Subcutaneous abdominal adipose tissue (tissue), 5 donors: ENCODE measurements at regions not wholly inside any gene's neighbourhood (a gene's known extent, or its start where the extent isn't known, plus 50 kb on each side); places are given as distances from the start of the nearest gene placed in this dataset.

Source experiments
- H3K27ac ChIP-seq: one replicate; pipeline ENCODE4 v1.7.0; 2013; ENCODE audit warnings: low read depth, mild to moderate bottlenecking, inconsistent platforms, low read length, moderate library complexity
- H3K27me3 ChIP-seq, 5 donors: one replicate each; pipeline ENCODE4 v1.7.0; 2013; ENCODE audit warnings: low read length in 5 of 5, inconsistent platforms in 1 of 5; ENCODE audit not compliant: control insufficient read depth in 5 of 5, insufficient read depth in 4 of 5
- H3K36me3 ChIP-seq, 5 donors: one replicate each; pipeline ENCODE4 v1.7.0; 2013; ENCODE audit warnings: low read length in 5 of 5; ENCODE audit not compliant: control insufficient read depth in 5 of 5, insufficient read depth in 5 of 5
- H3K4me1 ChIP-seq, 5 donors: one replicate each; pipeline ENCODE4 v1.7.0; 2013; ENCODE audit warnings: low read length in 5 of 5, mild to moderate bottlenecking in 3 of 5, moderate library complexity in 1 of 5; ENCODE audit not compliant: control insufficient read depth in 5 of 5, insufficient read depth in 5 of 5
- H3K4me3 ChIP-seq, 5 donors: one replicate each; pipeline ENCODE4 v1.7.0; 2013; ENCODE audit warnings: low read length in 5 of 5, low read depth in 1 of 5
- H3K9ac ChIP-seq, 5 donors: one replicate each; pipeline ENCODE4 v1.7.0; 2013; ENCODE audit warnings: low read length in 5 of 5, mild to moderate bottlenecking in 4 of 5, moderate library complexity in 3 of 5
- H3K9me3 ChIP-seq, 5 donors: one replicate each; pipeline ENCODE4 v1.7.0; 2013; ENCODE audit warnings: low read length in 5 of 5; ENCODE audit not compliant: control insufficient read depth in 5 of 5
- donor health status: healthy.
- donor health status: healthy.
- donor health status: healthy.
- donor health status: healthy.
- donor health status: healthy.

DNA sequence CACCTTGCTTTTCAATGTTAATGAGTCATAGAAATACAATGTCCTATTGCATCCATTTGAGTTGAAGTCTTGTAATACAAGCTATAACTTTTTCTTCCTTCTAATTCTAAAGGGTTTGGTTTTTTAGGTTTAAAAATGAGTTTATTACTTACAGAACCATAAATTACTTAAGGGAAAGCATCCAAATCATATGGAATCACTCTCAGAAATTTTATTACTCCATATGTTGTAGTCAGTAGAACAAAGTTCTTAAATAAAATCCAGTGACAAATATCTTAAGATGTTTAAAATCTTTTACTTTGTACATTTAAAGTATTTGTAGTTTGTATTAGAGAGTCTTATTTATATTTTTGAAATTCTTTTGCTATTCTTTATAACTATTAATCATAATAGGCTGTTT, 253.2 kb downstream of the IPO8 start:
- no peaks in the 10 kb centered on the region for H3K27me3 ChIP-seq
- no peak overlapping the region for H3K4me3 ChIP-seq
- H3K36me3 ChIP-seq = no peaks in the 10 kb centered on the region
- no peak overlapping the region for H3K9ac ChIP-seq
- peaks cover 0 to 8% (median 2%) of the 10 kb centered on the region in 5 donors for H3K4me1 ChIP-seq
- peaks cover 0 to 3% (median 0%) of the 10 kb centered on the region in 5 donors for H3K9me3 ChIP-seq
- no peak overlapping the region for H3K27ac ChIP-seq

DNA sequence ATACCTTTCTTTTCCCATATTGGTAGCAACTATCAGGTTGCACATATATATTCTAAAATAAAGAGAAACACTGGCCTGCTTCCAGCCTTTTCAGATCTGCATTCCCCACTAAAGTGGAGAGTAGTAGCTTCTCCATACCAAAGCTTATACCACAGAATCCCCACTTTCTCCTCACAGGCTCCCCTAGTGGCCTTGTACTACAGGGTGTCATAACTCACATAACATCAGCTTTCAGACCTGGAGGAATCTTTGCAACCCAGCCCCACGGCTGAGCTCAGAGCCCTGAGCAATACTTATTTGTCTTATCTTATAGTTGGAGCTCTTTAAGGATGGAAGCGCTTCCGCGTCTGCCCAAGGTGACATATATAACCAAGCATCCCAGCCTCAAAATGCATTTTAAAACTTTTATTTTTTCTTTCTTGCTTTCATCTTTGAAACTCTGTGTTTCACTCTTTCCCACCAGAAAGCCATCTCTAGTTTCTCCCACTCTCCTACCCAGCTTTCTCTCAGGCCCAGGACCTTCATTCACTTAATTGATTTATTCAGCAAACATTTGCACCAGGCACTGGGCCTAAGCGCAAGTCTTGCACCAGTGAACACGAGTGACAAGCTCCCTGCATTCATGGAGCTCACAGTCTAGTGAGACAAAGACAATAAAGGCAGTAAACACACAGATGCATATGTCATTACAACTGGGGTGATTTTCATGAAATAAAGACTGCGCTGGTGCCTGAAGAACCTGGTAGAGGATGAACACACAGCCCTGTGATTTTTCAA, 254.7 kb downstream of the IPO8 start:
- H3K27ac ChIP-seq = no peak overlapping the region
- no peaks in the 10 kb centered on the region for H3K27me3 ChIP-seq
- no peak overlapping the region for H3K9ac ChIP-seq
- peaks cover 0 to 3% (median 0%) of the 10 kb centered on the region in 5 donors for H3K9me3 ChIP-seq
- no peak overlapping the region for H3K4me3 ChIP-seq
- no peaks in the 10 kb centered on the region for H3K36me3 ChIP-seq
- peaks cover 0 to 10% (median 4%) of the 10 kb centered on the region in 5 donors for H3K4me1 ChIP-seq

DNA sequence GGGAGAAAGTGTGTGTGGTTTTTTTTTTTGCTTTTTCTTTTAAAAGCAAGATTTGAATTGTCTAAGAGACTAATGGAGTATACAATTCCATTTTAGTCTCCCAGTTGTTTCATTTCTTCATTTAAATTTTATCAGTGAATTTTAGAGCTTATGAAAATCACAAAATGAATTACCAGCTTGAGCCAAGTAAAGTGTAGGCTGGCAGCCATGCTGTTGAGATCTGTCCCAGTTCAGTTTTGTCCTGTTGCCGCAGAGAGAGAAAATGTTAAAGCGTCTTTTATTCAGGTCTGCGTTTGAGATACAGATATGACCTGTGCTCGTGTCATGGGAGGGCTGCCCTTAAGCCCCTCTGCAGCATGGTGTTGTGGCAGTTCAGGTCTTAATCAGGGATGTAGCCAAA, 256.5 kb downstream of the IPO8 start:
- no peak overlapping the region for H3K9ac ChIP-seq
- no peaks in the 10 kb centered on the region for H3K27me3 ChIP-seq
- H3K4me1 ChIP-seq = peaks cover 0 to 10% (median 4%) of the 10 kb centered on the region in 5 donors
- H3K27ac ChIP-seq = no peak overlapping the region
- no peaks in the 10 kb centered on the region for H3K9me3 ChIP-seq
- no peak overlapping the region for H3K4me3 ChIP-seq
- H3K36me3 ChIP-seq = no peaks in the 10 kb centered on the region

DNA sequence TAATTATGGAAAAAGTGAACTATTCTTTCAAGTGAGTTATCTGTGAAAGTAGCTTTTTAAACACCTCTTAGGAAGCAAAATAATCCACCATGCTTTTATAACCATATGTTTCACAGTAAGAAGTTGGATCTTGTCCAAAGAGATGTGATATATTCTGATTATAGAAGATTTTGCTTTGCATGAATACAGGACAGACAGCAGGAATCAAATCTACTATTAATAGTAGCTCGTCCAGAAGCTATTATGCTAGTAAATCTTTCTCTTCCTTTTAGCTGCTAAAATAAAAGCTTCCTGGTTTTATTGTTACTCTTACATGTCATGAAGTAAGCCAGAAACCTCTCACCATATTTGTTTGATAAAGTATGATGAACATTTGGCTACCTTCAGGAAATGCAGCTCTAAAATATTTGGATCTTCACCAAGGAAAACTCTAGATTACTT, 257.0 kb downstream of the IPO8 start:
- no peaks in the 10 kb centered on the region for H3K27me3 ChIP-seq
- H3K36me3 ChIP-seq = no peaks in the 10 kb centered on the region
- peaks cover 0 to 10% (median 4%) of the 10 kb centered on the region in 5 donors for H3K4me1 ChIP-seq
- no peak overlapping the region for H3K27ac ChIP-seq
- no peak overlapping the region for H3K4me3 ChIP-seq
- H3K9ac ChIP-seq = no peak overlapping the region
- H3K9me3 ChIP-seq = no peaks in the 10 kb centered on the region

DNA sequence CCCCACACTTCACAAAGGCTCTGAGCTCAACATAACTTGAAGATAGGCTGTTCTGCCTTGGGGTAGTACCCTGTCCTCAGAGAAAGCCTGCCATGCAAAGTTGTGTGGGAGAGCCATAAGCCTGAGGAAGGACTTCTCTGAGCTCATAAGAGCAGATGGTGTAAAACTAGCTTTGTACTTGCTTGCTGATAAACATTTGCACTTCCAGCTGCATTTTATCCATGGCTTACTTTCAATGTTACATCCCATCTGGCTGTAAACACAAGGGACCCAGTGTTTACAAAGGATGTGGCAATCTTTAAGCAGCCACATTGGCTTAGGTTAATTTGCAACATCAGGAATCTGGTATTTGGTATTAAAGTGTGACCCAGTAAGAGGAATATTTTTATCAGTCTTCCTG, 258.1 kb downstream of the IPO8 start:
- Histone ChIP-seq H3K4me1 (peaks cover 0 to 10% (median 4%) of the 10 kb centered on the region in 5 donors), H3K9me3 (no peaks in the 10 kb centered on the region), H3K27me3 (no peaks in the 10 kb centered on the region), H3K4me3 (no peak overlapping the region), H3K27ac (no peak overlapping the region), H3K9ac (no peak overlapping the region), H3K36me3 (no peaks in the 10 kb centered on the region)

DNA sequence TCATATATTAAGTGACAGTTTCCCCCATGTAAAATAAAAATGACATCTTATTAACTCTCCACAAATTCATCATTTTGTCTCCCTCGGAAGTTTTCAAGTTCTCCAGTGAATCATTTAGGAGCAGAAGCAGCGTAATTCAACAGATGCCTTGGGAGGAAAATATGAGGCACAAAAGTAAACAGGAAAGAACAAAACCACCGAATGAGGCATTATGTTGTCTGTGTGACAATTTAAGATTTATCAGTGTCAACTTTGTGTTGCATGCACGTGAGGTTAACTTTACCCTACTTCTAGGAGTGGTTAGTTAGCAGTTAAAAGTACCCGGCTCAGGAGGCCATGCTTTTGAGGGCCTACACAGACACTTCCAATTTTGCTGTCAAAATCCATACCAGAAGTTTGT, 258.6 kb downstream of the IPO8 start:
- H3K9ac ChIP-seq = no peak overlapping the region
- H3K27me3 ChIP-seq = no peaks in the 10 kb centered on the region
- peaks cover 0 to 10% (median 4%) of the 10 kb centered on the region in 5 donors for H3K4me1 ChIP-seq
- H3K9me3 ChIP-seq = no peaks in the 10 kb centered on the region
- H3K36me3 ChIP-seq = no peaks in the 10 kb centered on the region
- H3K27ac ChIP-seq = no peak overlapping the region
- no peak overlapping the region for H3K4me3 ChIP-seq

DNA sequence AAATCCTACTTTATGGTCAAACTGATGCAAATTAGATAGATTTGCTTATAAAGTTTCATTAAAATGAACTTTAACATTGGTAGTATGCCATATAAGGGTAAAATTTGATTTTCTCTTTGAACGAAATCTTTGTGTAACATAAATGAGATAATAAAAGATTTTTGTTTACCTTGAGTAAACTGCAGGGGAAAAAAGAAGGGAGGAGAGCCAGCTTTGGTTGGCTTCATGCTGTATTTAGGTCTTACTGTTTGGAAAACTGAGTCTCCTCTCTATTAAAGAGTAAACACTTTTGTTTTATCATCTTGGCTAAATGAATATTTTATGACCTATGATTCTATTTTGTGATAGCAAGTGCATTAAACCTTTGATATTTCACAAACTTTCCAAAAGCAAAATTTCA, 267.6 kb downstream of the IPO8 start:
- Histone ChIP-seq H3K9me3 (peaks cover 0 to 5% (median 0%) of the 10 kb centered on the region in 5 donors), H3K27ac (no peak overlapping the region), H3K4me1 (no peaks in the 10 kb centered on the region), H3K4me3 (no peak overlapping the region), H3K27me3 (no peaks in the 10 kb centered on the region), H3K9ac (no peak overlapping the region), H3K36me3 (no peaks in the 10 kb centered on the region)

DNA sequence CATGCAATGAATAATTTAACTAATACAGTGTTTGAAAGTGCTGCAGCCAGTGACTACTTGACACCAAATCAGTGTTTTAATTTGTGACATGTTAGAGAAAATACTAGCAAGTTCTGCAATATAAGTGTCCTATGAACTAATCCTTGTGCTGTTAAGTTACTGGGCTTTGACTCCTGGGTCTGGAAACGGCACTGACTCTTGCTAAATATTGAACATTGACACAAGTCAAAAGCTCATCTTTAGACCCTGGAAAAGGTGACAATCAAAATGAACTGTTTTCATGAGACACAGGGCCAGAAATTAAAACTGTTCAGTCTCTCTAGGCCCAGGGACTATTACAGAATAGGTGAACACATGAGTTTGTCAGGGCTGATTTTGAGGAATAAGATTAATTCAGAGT, 268.1 kb downstream of the IPO8 start:
- Histone ChIP-seq H3K4me3 (no peak overlapping the region), H3K4me1 (no peaks in the 10 kb centered on the region), H3K27ac (no peak overlapping the region), H3K27me3 (no peaks in the 10 kb centered on the region), H3K9ac (no peak overlapping the region), H3K36me3 (no peaks in the 10 kb centered on the region), H3K9me3 (peaks cover 0 to 5% (median 0%) of the 10 kb centered on the region in 5 donors)

DNA sequence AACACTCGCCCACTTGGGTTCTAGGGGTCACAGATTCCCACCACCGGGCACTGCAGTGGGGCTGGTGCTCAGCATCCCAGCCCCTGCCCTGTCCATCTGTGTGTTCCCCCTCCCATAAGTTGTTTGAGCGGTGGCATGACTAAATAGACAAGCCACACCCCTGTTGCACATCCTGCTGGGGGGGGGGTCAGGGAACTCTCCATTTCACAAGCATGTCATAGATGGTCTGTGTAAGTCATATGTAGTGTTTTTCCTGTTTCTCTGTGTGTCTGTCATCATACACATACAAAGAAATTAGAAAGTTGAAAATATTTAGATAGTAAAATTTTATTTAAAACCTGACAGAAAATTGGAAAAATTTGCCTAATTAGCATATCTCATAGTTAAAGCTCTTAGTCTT, 270.2 kb downstream of the IPO8 start:
- Histone ChIP-seq H3K4me3 (no peak overlapping the region), H3K9me3 (peaks cover 0 to 5% (median 0%) of the 10 kb centered on the region in 5 donors), H3K4me1 (no peaks in the 10 kb centered on the region), H3K27ac (no peak overlapping the region), H3K27me3 (no peaks in the 10 kb centered on the region), H3K36me3 (no peaks in the 10 kb centered on the region), H3K9ac (no peak overlapping the region)

DNA sequence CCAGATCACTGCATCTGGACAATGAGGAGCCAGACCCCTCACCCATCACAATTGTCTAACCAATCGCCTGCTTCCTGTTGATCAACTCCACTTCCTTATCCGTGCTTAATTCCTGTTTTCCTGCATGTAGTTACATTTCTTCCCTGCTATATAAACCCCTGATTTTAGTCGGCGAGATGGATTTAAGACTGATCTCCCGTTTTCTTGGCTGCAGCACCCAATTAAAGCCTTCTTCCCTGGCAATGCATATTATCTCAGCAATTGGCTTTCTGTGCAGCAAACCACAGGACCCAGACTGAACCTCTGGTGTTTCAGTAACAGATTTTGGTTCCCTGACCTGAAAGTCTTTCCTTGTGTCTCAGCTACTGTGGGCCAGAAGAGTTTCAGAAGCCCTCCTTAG, 272.3 kb downstream of the IPO8 start:
- H3K4me3 ChIP-seq = no peak overlapping the region
- peaks cover 0 to 5% (median 0%) of the 10 kb centered on the region in 5 donors for H3K9me3 ChIP-seq
- no peaks in the 10 kb centered on the region for H3K4me1 ChIP-seq
- H3K36me3 ChIP-seq = no peaks in the 10 kb centered on the region
- H3K27me3 ChIP-seq = no peaks in the 10 kb centered on the region
- H3K27ac ChIP-seq = no peak overlapping the region
- no peak overlapping the region for H3K9ac ChIP-seq
